HG02763 (cell line): ENCODE measurements at regions not wholly inside any gene's neighbourhood (a gene's known extent, or its start where the extent isn't known, plus 50 kb on each side); places are given as distances from the start of the nearest gene placed in this dataset.

ENCODE experiments used
- ATAC-seq: cut with Tn5 transposase; IDR thresholded peaks from one replicate; pipeline ENCODE4 v1.9.1; 2021; ENCODE audit warnings: mild to moderate bottlenecking, moderate library complexity; ENCODE audit not compliant: unreplicated experiment

GRCh38 chr5:38207343-38207742 lies 51.0 kb upstream of the EGFLAM start:
- ATAC-seq = no peak

GRCh38 chr5:38202741-38203140 lies 55.6 kb upstream of the EGFLAM start:
- ATAC-seq = no peak

GRCh38 chr5:38200872-38201557 lies 57.3 kb upstream of the EGFLAM start:
- no peak for ATAC-seq

GRCh38 chr5:38197118-38197517 lies 61.2 kb upstream of the EGFLAM start:
- no peak for ATAC-seq

- ATAC-seq = peak; percentile 53
Observed at GRCh38 chr5:38193015-38193581, 65.3 kb upstream of the EGFLAM start.

- ATAC-seq = no peak
Observed at GRCh38 chr5:38191693-38192092, 66.7 kb upstream of the EGFLAM start.

GRCh38 chr5:38190111-38190510 lies 68.2 kb upstream of the EGFLAM start:
- ATAC-seq = no peak

GRCh38 chr5:38189081-38189504 lies 69.3 kb upstream of the EGFLAM start:
- ATAC-seq = no peak

GRCh38 chr5:38188591-38188990 lies 69.8 kb upstream of the EGFLAM start:
- ATAC-seq = no peak

- no peak for ATAC-seq
Observed at GRCh38 chr5:38187532-38187931, 70.8 kb upstream of the EGFLAM start.

- ATAC-seq = no peak
Observed at GRCh38 chr5:38184627-38185026, 73.7 kb upstream of the EGFLAM start.

GRCh38 chr5:38182991-38183390 lies 75.4 kb upstream of the EGFLAM start:
- no peak for ATAC-seq

- ATAC-seq = no peak
Observed at GRCh38 chr5:38168029-38168428, 90.3 kb upstream of the EGFLAM start.

- ATAC-seq = no peak
Observed at GRCh38 chr5:38167562-38167996, 90.8 kb upstream of the EGFLAM start.

GRCh38 chr5:38166832-38167231 lies 91.5 kb upstream of the EGFLAM start:
- no peak for ATAC-seq

- ATAC-seq = no peak
Observed at GRCh38 chr5:38165435-38165834, 92.9 kb upstream of the EGFLAM start.

- no peak for ATAC-seq
Observed at GRCh38 chr5:38164776-38165399, 93.5 kb upstream of the EGFLAM start.

- ATAC-seq = no peak
Observed at GRCh38 chr5:38163636-38164237, 94.6 kb upstream of the EGFLAM start.

- no peak for ATAC-seq
Observed at GRCh38 chr5:38162625-38163024, 95.7 kb upstream of the EGFLAM start.

GRCh38 chr5:38157024-38157423 lies 101.3 kb upstream of the EGFLAM start:
- no peak for ATAC-seq

- no peak for ATAC-seq
Observed at GRCh38 chr5:38154615-38155204, 103.6 kb upstream of the EGFLAM start.

GRCh38 chr5:38151878-38152277 lies 106.5 kb upstream of the EGFLAM start:
- no peak for ATAC-seq
